SK-N-DZ (cell line): ENCODE measurements at regions not wholly inside any gene's neighbourhood (a gene's known extent, or its start where the extent isn't known, plus 50 kb on each side); places are given as distances from the start of the nearest gene placed in this dataset.

Source experiments
- DNase-seq: peaks from one replicate; pipeline ENCODE4 v3.0.0-alpha.2; 2015; ENCODE audit warnings: low spot score

DNA sequence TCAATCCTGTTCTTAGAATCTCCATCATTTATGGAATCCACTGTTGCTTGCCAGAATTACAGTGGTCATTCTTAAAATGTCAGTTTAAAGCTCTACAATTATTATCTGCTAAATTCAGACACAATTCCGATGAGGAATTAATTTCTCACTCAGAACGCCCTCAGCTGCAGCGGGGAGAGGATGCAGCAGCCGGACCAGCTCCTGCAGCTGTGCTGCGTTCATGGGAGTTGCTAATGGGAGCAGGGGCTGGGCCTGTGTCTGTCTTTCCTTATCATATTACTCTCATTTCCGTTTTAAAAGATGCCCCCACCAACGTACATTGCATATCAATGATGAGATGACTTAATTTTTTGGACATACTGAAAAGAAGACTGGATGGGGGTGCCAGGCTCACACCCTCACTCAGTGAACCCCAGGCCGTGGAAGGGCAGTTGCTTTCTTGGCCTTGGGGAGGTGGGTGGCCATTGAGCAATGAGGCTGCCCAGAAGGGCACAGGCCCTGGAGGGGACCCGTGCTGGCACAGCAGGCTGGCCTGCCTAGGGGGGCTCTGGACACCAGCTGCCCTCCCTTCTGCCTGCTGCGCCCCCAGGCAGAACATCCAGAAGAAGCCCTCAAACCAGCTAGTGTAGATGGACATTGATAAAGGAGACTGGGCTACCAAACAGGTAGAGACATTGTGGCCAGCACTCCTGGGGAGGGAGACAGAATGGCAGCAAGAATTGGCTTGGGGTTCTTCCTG lies 503.6 kb upstream of the MYT1L start:
- no peak for DNase-seq

DNA sequence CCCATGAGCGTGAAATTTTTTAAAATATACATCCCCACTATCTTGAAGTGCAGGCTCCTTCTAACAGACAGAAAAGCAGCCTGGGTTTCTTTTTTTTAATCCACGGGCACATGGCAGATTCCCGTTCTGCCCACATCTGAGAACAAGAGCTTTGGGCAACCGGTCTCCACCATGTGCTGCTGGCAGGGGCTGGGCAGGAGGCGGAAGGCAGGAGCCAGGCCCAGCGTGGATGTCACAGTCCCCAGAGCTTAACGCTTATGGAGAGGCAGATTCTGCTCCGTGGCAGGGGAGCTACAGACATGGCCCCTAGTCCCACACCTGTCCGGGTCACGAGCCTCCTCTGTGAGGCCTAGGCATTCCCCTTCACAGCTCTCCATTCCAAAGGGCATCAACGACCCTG lies 503.0 kb upstream of the MYT1L start:
- no peak for DNase-seq

DNA sequence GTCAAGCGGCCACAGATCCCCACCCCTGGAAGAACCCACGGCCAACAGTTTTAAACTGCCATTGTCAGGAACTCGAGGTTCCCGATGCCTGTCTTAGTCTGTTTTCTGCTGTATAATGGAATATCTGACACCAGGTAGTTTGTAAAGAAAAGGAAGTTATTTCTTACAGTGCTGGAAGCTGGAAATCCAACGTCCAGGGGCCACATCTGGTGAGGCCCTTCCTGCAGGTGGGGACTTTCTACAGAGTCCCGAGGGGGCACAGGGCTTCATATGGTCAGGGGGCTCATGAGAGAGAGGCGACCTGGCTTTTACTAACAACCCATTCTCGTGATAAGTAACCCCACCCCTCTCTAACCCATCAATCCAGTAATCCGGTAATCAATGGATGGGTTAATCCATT lies 501.6 kb upstream of the MYT1L start:
- no peak for DNase-seq

DNA sequence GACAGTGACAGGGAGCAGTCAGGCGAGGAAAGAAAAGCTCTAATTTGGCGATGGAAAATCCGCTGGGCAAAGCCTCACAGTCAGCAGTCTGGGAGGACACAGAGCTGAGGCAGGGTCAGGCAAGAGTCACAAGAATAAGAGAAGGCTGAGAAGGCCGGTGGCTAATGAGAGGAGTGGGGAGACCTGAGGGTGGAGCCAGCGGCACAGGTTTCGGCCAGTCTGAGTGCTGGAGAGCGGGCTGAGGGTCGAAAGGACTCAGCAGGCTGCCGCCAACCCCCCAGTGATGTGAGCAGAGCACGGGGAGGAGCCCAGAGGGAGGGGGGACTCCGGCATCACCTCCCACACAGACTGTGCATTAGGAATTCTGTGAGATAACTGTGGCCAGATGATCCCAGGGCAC lies 500.6 kb upstream of the MYT1L start:
- peak; percentile 63 for DNase-seq

DNA sequence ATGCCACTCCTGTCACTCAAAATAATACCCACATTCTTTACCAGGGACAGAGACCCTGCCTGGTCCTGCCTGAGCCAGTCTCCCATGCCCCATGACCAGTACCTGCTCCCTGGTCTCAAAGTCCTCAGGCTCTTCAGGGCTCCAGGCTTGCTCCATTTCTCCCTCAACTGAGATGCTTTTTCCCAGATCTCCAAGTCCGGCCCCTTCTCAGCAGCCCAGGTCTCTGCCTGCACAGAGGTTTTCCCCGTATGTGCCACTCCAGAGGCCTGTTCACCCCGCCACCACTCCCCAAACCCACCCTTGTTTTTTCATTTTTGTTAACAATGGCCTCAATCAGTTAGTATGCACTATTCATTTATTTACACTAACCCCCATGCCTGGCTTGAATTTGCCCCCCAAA lies 499.5 kb upstream of the MYT1L start:
- DNase-seq = no peak

DNA sequence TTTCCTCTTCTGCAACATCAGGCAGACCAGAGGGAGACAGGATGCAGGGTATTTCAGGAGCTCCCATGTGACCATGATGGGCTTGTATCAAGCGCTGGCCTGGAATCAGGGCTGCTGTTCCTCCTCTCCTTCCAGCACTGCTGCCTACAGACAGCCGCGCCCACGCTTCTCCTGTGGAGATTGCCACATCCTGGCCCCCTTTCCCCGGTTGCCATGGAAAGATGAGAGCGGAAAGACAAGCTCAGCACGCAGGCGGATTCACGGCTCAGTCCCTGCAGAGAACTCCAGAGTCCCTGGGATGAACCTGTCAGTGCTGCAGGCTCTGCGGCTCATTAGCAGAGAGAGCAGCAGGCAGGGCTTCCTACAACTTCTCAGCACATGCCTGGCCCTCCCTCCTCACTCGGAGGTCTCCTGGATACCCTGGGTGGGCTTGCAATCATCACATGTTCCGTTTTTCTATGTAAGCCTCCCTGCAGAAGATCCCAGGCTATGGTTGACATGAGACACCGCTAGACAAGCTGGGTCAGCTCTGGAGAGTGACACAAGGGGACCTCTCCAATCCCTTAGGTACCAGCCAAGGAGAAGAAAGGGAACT lies 497.8 kb upstream of the MYT1L start:
- DNase-seq = peak; percentile 36

DNA sequence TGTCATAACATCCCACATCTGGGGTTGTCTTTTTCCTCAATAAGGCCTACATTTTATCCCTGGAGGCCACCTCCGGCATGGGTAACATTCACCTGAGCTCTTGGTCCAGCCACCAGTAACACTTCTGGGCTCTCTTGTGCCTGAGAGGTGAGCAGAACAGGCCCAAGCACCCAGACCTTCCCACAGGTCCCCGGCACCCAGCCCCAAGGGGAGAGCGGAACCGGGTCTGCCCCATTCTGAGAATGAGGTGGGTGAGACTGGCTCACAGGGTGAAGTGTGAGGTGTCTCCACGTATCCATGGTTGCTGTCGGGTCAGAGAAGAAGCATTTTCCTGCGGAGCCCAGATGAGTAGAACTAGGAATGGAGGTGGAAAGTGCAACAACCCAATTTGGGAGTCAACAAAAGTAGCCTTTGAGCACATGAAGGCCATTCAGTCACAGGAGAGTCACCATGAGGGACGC lies 496.7 kb upstream of the MYT1L start:
- no peak for DNase-seq

DNA sequence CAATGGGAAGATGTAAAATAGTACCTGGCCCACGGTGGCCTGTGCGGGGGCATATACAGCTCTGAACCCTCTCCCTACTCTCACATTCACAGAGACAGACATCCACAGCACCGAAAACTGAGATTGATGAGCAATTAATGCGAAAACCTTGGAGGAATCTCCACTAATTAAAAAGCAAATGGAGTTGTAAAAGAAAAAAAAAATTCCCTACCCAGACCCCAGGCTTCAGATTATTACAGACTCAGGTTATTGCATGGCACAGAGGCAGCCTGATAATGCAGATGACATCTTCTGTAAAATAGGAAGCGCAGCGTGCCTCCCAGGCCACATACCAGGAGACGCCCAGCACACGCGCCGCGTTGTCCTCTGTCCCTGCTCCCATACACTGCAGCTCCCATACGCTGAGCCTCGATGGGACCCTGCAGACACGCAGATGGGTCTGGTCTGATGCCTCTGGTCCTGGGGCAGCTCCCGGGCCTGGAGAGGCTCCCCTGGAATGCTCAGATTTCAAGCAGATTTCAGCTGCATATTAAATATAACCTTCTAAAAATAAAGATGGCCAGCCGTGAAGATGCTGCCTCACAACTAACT lies 496.1 kb upstream of the MYT1L start:
- DNase-seq = no peak

DNA sequence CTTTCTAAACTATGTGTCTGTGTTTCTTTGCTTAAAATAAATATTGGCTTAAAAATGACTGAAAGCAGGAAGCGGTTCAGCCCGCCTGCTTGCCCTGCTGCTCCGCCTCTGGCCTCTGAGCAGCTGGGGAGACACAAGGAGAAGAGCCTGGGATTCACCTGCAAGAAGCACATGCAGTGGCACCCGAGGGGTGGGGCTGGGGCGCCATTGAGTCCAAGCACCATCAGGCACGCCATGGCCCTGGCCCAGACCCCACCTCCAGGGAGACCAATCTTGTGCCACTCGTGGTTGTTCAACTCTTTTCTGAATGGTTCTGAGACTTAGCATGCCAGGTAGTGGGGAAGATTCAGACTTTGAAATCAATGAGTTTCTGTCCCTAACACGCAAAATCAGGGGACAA lies 495.5 kb upstream of the MYT1L start:
- no peak for DNase-seq

DNA sequence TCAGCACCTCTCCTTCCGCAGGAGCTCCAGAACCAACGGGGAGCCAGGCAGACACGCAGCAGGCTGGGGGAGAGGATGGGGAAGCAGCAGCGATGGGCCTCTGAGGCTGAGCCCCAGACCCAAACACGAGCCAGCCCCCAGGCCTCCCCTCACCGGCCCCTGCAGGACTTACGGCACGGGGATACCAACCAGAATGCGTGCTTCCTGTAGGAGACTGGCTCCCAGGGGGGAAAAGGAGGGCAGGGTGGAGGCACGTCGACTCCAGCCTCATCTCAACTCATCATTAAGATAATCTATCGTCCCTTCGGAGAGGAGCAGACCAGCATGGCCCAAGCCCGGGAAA lies 495.1 kb upstream of the MYT1L start:
- DNase-seq = no peak

DNA sequence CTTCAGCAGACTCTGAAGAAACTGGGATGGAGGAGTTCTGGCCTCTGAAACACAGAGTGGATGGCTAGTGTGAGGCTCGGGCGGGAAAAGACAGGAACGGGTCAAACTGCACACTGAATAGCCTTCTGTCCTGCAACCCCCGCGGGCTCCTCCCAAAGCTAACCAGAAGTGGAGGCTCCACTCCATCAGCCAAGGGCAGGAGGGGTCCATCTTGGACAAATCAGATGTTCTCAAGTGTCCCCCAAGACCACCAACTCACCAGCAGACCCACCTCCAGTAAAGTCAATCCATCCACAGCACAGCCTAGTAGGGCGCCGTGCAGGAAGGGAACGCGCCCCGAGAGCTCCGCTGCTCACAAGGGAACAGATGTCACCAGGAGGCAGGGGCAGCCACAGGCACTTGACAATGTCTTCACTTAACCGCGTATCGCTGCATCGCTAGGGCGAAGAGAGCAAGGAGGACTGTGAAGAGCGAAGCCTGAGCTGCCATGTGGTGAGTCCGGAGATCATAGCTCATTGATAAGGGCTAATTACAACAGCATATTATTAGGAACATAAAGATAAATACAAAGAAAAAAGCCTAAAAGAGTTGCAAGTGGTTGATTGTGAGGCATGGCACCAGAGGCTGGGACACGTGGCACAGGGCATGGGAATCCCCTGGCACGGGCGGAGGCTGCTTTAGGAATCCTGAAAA lies 494.6 kb upstream of the MYT1L start:
- DNase-seq = no peak

DNA sequence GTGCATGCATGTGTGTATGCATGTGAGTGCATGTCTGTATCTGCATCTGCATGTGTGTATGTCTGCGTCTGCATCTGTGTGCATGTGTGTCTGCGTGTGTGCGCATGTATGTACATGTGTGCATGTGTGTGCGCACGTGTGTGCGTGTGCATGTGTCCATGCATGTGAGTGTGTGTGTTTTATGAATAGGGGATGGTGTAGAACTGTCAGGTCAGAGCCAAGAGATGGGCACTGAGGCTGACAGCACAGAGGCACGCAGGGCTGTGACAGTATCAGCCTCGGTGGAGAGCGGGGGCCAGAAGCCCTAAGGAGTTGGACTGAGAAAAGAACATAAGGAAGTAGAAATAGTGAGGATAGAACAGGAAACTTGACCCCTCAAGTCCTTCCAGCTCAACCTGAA lies 494.0 kb upstream of the MYT1L start:
- DNase-seq = no peak

DNA sequence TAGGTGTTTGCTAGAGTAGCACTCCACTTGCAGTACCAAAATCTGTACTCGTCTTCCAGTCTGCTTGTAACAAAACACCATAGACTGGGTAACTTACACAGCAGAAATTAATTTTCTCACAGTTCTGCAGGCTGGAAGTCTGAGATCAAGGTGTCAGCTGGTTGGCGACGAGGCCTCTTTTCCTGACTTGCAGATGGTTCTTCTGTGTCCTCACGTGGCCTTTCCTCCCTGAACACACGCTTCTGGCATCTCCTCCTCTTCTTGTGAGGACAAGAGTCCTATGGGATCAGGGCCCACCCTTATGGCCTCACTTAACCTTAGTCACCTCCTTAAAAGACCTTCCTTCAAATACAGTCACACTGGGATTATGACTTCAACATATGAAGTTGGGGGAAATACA lies 493.5 kb upstream of the MYT1L start:
- DNase-seq = no peak

DNA sequence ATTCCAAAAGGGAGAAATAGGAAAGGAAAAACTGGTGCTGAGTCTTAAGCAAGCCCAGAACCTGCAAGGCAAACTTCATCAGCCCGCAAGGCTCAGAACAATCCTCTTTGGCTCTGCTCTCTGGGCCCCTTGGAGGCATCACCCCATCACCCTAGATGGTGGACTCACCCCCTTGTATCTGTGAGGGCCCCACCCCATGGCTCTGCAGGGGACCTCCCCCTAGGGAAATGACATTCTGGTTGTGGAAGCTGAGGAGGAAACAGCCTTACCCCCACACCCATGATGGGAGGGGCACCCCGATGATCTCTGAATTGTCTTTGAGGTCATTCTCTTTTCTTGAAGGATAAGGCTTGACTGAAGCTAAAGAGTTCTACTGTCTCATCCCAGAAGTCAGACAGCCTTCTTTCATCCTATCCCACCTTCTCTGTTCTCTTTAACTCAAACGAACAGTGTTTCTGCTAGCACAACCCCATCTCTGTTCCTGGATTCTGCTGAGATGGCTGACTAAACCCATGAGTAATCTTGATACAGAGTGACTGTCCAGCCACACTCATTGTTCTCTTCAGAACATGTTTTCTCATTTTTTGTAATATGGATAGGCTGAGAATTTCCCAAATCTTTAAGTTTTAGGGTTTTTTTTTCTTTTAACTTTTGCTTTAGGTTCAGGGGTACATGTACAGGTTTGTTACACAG lies 492.1 kb upstream of the MYT1L start:
- no peak for DNase-seq

DNA sequence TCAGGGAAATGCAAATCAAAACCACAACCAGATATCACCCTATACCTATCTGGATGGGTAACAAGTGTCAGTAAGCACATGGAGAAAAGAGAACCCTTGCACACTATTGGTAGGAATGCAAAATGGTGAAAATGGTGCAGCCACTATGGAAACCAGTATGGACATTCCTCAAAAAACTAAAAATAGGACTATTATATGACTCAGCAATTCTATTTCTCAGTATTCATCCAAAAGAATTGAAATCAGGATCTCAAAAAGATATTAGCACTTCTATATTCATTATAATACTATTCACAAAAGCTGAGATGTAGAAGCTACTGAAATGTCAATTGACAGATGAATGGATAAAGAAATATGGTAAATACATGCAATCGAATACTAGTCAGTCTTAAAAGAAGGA lies 491.1 kb upstream of the MYT1L start:
- DNase-seq = no peak

DNA sequence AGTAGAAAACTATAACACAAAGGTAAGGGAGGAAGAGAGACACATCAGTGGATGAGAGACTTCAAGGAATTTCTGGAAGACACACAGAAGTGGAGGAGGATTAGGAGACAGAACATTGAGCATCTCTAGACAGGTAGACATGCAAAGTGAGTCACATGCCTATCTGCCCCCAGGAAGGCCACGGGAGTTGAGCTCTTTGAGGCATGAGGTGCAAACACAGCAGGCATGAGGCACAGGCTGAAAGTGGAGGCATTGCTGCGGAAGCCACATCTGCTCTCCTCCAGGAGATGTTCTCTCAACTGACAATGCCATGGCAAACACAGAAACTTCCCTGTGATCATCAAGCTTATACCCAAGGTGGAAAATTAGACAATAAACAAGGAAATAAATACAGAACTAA lies 481.6 kb upstream of the MYT1L start:
- DNase-seq = no peak

DNA sequence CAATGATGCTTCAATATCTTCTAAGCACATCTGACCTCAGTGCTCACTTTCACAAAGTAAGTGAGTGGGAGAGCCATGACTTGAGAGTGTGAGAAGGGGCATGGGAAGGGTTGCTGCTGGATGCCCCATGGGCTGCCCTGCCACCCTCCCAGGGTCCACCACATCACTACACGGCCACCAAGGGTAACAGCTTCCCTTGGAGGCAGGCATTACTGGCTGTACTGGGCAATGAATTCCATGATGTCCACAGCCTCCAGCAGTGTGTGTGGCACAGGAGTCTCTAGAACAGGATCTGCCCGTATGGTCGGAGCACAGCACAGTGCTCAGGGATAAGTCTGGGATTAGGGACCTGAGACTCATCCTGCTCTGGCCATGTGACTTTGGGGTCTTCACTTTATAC lies 481.0 kb upstream of the MYT1L start:
- no peak for DNase-seq

DNA sequence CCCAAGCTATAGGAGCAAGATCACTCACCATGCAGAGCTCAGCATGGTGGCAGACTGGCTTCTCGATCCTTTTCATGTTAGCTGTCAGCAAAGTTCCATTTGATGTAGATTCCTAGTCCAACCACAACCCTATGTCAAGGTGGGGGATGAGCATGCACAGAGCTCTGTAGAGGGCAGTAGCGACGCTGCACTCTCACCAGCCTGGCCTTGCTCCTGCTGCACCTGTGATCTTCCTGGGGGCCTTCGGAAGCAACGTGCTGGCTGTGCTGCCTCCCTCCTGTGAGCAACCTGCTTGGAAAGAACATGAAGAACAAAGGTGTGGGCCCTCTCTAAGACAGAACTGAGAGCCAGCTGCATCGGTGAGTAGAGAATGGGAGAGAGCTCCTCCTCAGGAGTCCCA lies 479.4 kb upstream of the MYT1L start:
- no peak for DNase-seq

DNA sequence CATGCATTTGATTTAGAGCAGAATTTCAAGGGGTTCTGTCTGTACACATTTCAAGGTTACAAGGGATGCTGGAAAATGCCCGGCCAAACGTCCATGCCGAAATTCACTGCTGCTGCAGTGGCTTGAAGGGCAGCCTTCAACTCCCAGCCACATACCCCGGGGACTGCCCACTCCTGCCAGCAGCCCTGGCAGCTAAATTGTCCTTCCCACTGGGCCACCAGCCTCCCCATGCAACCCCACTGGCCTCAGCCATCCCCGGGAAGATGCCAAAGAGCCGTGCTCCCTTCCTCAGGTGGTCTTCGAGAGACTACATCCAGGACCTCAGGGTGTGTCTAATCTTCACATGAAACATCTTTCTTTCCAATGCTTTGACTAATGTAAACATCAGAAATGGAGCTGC lies 478.7 kb upstream of the MYT1L start:
- no peak for DNase-seq

DNA sequence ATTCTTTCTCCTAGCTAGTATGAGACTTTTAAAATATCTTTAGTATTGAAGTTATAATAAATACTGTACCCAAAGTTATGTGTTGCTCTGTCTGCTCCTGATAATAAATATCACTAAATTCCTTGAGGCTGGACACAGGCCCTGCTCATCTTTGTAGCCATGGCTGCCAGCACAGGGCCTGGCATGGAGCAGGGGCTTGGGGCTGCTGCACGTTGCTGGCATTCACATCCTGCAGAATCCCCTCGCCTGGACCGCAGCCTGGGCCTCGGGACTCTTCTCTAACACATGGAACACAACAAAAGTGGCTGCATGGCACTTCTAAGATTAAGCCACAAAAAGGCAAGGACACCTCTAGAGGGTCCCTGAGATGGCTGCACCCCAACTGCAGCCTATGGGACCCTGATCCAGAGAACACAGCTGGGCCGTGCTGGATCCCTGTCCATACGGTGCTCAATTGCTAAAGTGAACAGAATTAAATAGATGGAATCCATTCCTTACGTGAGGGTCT lies 477.5 kb upstream of the MYT1L start:
- no peak for DNase-seq

DNA sequence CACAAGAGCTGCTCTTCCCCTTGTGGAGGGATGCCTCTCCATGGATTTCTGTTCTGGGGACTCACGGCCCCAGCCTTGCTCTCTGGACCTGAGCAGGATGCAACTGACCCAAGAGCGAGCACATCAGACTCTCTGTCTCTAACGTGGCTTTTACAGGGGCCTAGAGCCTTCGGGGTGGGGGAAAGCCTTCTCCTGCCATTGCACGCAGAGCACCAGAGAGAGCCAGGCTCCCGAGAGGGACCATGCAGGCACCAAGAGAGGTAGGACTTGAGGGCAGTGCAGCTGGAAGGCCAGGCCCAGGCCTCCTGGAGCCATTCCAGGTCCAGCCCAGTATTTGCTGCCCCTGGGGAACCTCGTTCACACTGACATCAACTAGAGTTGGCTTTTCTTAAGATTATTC lies 475.6 kb upstream of the MYT1L start:
- no peak for DNase-seq

DNA sequence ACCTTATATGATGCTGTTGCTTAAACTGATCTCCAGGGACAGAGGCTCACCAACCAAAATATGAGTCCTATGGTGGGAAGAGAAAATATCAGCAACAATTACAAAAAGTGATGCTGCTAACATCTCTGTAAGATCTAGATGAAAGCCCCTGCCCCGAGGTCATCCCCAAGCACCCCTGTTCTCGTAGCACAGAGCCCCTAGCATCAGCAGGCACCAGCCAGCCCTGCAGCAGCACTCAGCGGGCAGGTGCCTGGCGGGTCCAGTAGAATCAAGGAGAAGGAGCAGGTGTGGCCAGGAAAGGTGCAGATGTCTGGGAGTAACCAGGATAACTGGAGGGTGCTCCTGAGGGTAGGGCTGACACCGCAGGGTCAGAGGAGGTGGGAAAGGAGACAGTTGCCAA lies 474.2 kb upstream of the MYT1L start:
- no peak for DNase-seq
